Hematopoietic multipotent progenitor cell (in vitro differentiated cells): ENCODE measurements at regions not wholly inside any gene's neighbourhood (a gene's known extent, or its start where the extent isn't known, plus 50 kb on each side); places are given as distances from the start of the nearest gene placed in this dataset.

Experiments
- DNase-seq, 3 donors: peaks; one replicate each; pipeline ENCODE4 v3.0.0-alpha.2; 2011 to 2015; ENCODE audit warnings: low read depth in 2 of 3, low spot score in 2 of 3

DNA sequence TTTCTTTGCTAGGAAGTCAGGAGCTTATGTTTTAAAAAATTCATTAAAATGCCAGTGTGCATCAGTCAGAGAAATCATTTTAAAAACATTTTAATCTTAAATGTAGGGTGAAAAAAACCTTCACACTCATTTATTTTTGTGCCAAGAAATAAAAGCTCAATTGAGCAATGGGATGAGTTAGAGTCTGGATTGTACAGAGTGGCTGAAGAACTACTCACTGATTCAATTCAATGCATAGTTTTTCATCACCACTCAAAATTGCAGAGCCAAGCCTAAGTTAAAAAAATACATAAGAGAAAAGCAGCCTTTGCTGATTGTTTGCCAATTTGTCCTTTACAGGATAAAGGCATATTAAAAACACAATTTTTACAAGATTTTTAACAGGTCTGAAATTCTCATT is 168.2 kb upstream of the DMRTA1 start:
- DNase-seq = no peak

DNA sequence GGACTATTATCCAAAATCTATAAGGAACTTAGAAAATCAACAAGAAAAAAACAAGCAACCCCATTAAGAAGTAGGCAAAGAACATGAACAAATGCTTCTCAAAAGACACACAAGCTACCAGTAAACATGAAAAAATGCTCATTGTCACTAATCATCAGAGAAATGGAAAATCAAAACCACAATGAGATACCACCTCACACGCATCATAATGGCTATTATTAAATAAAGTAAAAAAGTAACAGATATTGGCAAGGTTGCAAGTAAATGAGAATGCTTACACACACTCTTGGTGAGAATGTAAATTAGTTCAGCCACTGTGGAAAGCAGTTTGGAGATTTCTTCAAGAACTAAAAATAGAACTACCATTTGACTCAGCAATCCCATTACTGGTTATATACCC is 167.0 kb upstream of the DMRTA1 start:
- no peak for DNase-seq

- DNase-seq = no peak
Observed at GRCh38 chr9:22285066-22285465, 161.6 kb upstream of the DMRTA1 start.

GRCh38 chr9:22286661-22287060 is 160.0 kb upstream of the DMRTA1 start:
- no peak for DNase-seq

- DNase-seq = no peak
Observed at GRCh38 chr9:22288661-22289060, 158.0 kb upstream of the DMRTA1 start.

GRCh38 chr9:22307013-22307711 is 139.5 kb upstream of the DMRTA1 start:
- DNase-seq = peak in 2 of 3 donors; percentile 35 to 72

- no peak for DNase-seq
Observed at GRCh38 chr9:22308177-22308576, 138.4 kb upstream of the DMRTA1 start.

GRCh38 chr9:22316645-22317044 is 130.0 kb upstream of the DMRTA1 start:
- DNase-seq = no peak

DNA sequence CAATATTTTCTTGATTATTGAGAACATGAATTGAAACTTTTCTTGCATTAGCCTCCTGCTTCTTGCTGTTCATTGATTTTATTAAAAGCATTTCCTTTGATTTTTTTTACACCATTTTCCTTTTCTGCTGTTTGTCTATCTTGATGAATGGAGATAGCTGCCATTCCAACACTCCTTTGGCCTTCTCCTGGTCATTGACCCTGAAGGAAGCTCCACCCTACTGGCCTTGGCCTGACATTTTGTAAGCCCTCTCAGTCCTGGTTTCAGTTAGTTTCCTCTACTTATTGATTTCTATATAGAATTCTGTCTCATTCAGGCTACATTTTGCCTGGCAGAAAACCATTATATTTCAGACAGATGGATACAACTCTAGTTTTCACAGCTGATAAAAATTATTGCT is 115.1 kb upstream of the DMRTA1 start:
- DNase-seq = no peak

DNA sequence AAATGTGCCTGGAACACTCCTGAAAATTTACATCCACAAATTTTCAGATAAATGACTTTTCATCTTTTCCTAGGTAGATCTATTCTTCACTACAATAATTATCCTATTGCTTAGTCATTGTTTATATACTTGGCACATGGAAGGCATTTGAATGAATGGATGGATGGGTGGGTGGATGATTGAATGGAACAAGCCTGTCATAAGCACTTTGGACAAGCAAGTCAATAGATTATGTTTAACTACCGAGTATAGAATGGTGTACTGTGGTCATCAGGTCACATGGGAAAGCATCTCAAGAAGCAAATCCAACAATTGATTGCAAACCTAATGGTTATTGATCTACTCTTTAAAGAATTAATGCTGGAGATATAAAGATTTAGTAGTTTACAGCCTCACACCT is 114.4 kb upstream of the DMRTA1 start:
- DNase-seq = no peak

DNA sequence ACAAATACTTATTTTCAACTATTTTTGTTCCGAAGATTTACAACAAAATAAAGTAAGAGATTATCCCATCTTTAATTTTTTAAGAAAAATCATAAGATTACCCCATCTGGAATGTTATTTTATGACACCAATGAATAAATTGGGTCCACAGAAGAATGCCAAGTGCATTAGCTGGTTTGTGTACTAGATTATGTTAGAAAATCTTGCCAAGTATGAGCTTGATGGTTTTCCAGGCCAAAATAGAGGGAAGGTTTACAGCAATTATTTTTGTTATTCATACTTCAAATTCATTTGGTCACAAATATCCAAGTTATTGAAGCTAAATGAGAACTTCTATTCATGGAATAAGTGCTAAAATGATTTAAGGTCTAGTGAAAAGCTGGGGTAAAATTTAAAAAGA is 109.4 kb upstream of the DMRTA1 start:
- DNase-seq = no peak

DNA sequence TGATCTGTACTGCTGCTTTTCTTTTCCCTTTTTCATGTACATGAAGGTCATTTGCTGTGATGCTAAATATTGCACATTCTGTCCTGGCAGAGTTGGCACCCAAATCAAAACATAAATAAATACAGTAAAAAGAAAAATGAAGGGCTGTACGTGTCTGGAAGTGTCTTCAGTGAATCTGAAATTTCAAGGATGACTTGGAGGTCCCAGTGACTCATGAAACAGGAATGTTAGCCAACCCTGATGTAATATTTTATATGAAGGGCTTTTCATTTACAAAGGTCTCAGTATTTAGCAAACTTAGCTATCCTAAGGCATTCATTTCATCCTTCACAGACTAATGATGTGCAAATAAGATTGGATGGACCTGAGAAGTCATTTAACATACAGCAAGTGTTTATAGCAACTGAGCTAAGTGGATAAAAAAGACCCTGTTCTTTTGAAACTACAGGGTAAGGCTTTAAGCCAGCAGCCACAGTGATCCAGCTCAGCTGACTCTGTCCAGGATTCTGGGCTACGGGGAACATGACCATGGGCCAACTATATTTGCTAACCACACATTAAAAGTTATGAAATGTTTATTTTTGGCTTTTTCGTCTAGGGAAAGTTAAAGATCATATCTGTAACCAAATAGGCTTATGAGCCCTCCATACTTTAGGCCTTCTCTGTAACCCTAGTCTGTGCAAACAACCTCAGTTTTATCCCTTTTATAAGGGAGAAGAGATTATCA is 104.0 kb upstream of the DMRTA1 start:
- DNase-seq = no peak

DNA sequence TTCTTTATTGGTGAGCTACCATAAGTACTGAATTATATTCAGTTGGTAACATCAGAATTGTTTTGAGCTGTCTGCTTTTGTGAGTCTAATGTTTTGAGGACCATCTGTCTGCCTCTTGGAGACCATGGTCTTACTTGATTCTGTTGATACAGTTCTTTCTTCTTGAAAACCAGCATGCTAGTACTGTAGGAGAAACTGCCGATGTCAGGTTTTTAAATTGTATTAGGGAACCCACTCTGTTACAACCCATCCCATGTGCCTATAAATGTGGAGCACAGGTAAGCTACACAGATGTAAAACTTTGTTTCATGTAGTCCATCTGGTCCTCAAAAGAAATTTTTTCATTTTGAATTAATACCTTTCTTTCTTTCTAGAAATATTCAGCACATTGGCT is 103.4 kb upstream of the DMRTA1 start:
- no peak for DNase-seq

DNA sequence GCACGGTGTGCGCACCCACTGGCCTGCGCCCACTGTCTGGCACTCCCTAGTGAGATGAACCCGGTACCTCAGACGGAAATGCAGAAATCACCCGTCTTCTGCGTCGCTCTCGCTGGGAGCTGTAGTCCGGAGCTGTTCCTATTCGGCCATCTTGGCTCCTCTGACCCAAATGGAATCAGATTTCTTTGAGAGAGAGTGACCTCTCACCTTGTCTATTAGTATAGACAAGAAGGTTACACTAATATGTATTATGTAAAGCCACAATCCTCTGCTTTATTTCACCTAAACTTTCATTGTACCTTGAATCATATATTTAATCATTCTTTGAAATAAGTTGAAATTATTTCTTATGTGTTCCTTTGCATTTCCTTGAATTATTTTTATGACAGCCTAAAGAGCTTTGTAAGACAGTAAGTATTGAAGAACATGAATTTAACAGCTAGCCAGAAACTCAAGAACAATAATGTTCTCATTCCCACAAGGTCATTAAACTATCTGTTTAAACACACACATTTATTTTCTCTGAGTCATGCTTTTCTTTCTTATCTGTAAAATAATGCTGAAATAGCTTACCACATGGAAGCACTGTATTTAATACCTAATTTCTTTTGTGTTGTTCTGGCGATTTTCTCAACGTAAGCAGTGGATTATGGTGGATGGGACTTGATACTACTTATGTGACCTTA is 91.8 kb upstream of the DMRTA1 start:
- DNase-seq = no peak

DNA sequence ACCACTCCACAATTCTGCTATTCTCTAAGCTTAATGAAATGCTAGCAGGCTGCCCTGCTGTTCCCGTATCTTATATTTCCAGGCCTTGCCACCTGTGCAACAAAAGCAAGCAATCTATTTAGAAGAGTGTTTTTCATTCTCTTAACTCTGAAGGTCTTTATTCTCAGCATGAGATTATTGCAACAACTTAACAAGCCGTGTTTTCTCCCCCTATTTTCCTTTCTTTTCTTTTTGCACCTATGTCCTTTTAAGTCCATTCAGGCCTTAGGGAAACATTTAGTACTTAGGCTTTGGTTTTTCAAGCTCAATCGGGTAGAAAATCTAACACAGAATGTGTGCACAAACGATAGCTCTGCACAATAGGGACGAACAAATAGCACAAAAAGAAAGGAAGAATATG is 89.6 kb upstream of the DMRTA1 start:
- DNase-seq = no peak

DNA sequence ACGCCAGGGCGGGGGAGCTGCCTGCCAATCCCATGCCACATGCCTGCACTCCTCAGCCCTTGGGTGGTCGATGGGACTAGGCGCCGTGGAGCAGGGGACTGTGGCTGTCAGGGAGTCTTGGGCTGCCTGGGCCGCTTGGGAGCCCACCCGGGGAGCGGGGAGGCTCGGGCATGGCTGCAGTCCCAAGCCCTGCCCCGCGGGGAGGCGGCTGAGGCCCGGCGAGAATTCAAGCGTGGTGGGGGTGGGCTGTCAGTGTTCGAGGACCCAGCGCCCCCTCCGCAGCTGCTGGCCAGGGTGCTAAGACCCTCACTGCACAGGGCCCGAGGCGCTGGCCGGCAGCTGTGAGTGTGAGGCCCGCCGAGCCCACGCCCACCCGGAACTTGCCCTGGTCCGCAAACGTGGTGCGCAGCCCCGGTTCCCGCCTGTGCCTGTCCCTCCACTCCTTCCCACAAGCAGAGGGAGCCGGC is 83.2 kb upstream of the DMRTA1 start:
- no peak for DNase-seq

GRCh38 chr9:22373636-22374035 is 73.0 kb upstream of the DMRTA1 start:
- no peak for DNase-seq

DNA sequence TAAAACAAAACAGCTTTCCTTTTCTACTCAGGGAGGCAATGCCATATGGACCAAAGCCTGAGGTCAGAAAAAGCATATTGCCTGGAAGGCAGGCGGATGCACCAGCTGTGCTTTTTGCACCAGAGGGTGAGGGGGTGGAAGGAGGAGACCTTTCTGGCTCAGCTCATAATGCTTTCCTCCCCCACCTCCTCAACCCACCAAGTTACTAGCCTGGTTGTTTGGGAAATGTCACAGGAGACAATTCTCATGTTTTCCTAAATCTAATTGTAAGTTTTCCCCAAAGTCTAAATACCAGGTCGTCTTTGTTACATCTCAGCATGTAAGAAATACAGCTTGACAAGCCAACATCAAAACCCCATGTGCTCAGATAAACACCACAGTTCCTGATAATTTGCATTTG is 72.6 kb upstream of the DMRTA1 start:
- no peak for DNase-seq

GRCh38 chr9:22379272-22379671 is 67.4 kb upstream of the DMRTA1 start:
- no peak for DNase-seq

- DNase-seq = no peak
Observed at GRCh38 chr9:22381170-22381569, 65.5 kb upstream of the DMRTA1 start.

- no peak for DNase-seq
Observed at GRCh38 chr9:22382331-22382730, 64.3 kb upstream of the DMRTA1 start.

- no peak for DNase-seq
Observed at GRCh38 chr9:22383718-22384117, 62.9 kb upstream of the DMRTA1 start.
